SK-N-SH treated with all-trans-retinoic acid at 6 μM for 48 hours (cell line): ENCODE measurements at regions not wholly inside any gene's neighbourhood (a gene's known extent, or its start where the extent isn't known, plus 50 kb on each side); places are given as distances from the start of the nearest gene placed in this dataset.

Experiments
- ATAC-seq: fragments of 200-7000 bp; cut with Tn5 transposase; 3 replicates; pipeline ENCODE4 v1.9.1; 2020; ENCODE audit warnings: mild to moderate bottlenecking, moderate library complexity
- ARNTL ChIP-seq: fragments of 450-650 bp; formaldehyde crosslinking; IDR thresholded peaks from 2 replicates; pipeline ENCODE4 v1.5.0; 2020; ENCODE audit warnings: low read depth, mild to moderate bottlenecking, moderate library complexity, borderline replicate concordance
- BACH2 ChIP-seq: fragments of 250-450 bp; sonication (Bioruptor Pico); IDR thresholded peaks from 2 replicates; pipeline ENCODE4 v1.9.0; 2021; ENCODE audit warnings: mild to moderate bottlenecking, borderline replicate concordance
- CREB5 ChIP-seq: fragments of 250-450 bp; sonication (Bioruptor Pico); IDR thresholded peaks from 2 replicates; pipeline ENCODE4 v1.5.1; 2020; ENCODE audit warnings: low read depth, mild to moderate bottlenecking, moderate library complexity
- CSDC2 ChIP-seq: fragments of 250-450 bp; sonication (Bioruptor Pico); IDR thresholded peaks from 2 replicates; pipeline ENCODE4 v1.5.0; 2020; ENCODE audit warnings: mild to moderate bottlenecking, moderate library complexity
- CSRNP3 ChIP-seq: fragments of 250-450 bp; sonication (Bioruptor Pico); IDR thresholded peaks from 2 replicates; pipeline ENCODE4 v1.5.1; 2021; ENCODE audit warnings: mild to moderate bottlenecking, moderate library complexity
- ESRRG ChIP-seq: fragments of 250-450 bp; sonication (Bioruptor Pico); IDR thresholded peaks from 2 replicates; pipeline ENCODE4 v1.6.1; 2021; ENCODE audit warnings: mild to moderate bottlenecking
- GLIS3 ChIP-seq: fragments of 250-450 bp; sonication (Bioruptor Pico); IDR thresholded peaks from 2 replicates; pipeline ENCODE4 v1.5.0; 2020; ENCODE audit warnings: mild to moderate bottlenecking, moderate library complexity
- ISL1 ChIP-seq: fragments of 250-450 bp; sonication (Bioruptor Pico); IDR thresholded peaks from 2 replicates; pipeline ENCODE4 v2.1.2; 2022; ENCODE audit warnings: mild to moderate bottlenecking, moderate library complexity
- OSR1 ChIP-seq: fragments of 250-450 bp; sonication (Bioruptor Pico); IDR thresholded peaks from 2 replicates; pipeline ENCODE4 v1.8.0; 2022; ENCODE audit warnings: moderate library complexity, mild to moderate bottlenecking, inconsistent platforms
- PATZ1 ChIP-seq: fragments of 250-450 bp; sonication (Bioruptor Pico); IDR thresholded peaks from 2 replicates; pipeline ENCODE4 v1.8.0; 2020; ENCODE audit warnings: mild to moderate bottlenecking, moderate library complexity, borderline replicate concordance
- POU6F1 ChIP-seq: fragments of 250-450 bp; sonication (Bioruptor Pico); IDR thresholded peaks from 2 replicates; pipeline ENCODE4 v1.8.0; 2021; ENCODE audit warnings: low read depth, mild to moderate bottlenecking, moderate library complexity, borderline replicate concordance
- PPARA ChIP-seq: fragments of 250-450 bp; sonication (Bioruptor Pico); IDR thresholded peaks from 2 replicates; pipeline ENCODE4 v1.5.0; 2020; ENCODE audit warnings: mild to moderate bottlenecking, borderline replicate concordance
- RARB ChIP-seq: fragments of 250-450 bp; sonication (Bioruptor Pico); IDR thresholded peaks from 2 replicates; pipeline ENCODE4 v1.8.0; 2021; ENCODE audit warnings: mild to moderate bottlenecking, moderate library complexity
- SNAI2 ChIP-seq: fragments of 250-450 bp; sonication (Bioruptor Pico); IDR thresholded peaks from 2 replicates; pipeline ENCODE4 v1.5.0; 2020; ENCODE audit warnings: mild to moderate bottlenecking, moderate library complexity
- TCF4 ChIP-seq: fragments of 250-450 bp; sonication (Bioruptor Pico); IDR thresholded peaks from 2 replicates; pipeline ENCODE4 v1.8.0; 2021; ENCODE audit warnings: mild to moderate bottlenecking, moderate library complexity, borderline replicate concordance
- TOX ChIP-seq: fragments of 250-450 bp; sonication (Bioruptor Pico); IDR thresholded peaks from 2 replicates; pipeline ENCODE4 v1.8.0; 2021; ENCODE audit warnings: mild to moderate bottlenecking, moderate library complexity, borderline replicate concordance
- TSHZ2 ChIP-seq: fragments of 250-450 bp; sonication (Bioruptor Pico); IDR thresholded peaks from 2 replicates; pipeline ENCODE4 v1.5.0; 2020; ENCODE audit warnings: mild to moderate bottlenecking, moderate library complexity
- ZC3H10 ChIP-seq: fragments of 250-450 bp; sonication (Bioruptor Pico); IDR thresholded peaks from 2 replicates; pipeline ENCODE4 v1.5.1; 2021; ENCODE audit warnings: mild to moderate bottlenecking, moderate library complexity
- ZFP3 ChIP-seq: fragments of 250-450 bp; sonication (Bioruptor Pico); IDR thresholded peaks from 2 replicates; pipeline ENCODE4 v1.5.0; 2020; ENCODE audit warnings: mild to moderate bottlenecking, moderate library complexity
- ZNF565 ChIP-seq: fragments of 450-650 bp; formaldehyde crosslinking; conservative IDR thresholded peaks from 2 replicates; pipeline ENCODE4 v1.5.0; 2020; ENCODE audit warnings: low read depth, mild to moderate bottlenecking, moderate library complexity
- ZNF70 ChIP-seq: fragments of 450-650 bp; formaldehyde crosslinking; IDR thresholded peaks from 2 replicates; pipeline ENCODE4 v1.5.0; 2020; ENCODE audit warnings: mild to moderate bottlenecking, moderate library complexity
- ZNF8 ChIP-seq: fragments of 450-650 bp; formaldehyde crosslinking; IDR thresholded peaks from 2 replicates; pipeline ENCODE4 v1.5.0; 2020; ENCODE audit warnings: mild to moderate bottlenecking, moderate library complexity

GRCh38 chr4:23539969-23540569 is 349.8 kb downstream of the PPARGC1A start:
- no peak for ATAC-seq
- no peak for TF ChIP-seq GLIS3 (CRISPR knock-in tag)

GRCh38 chr4:23533859-23534258 is 356.0 kb downstream of the PPARGC1A start:
- TF ChIP-seq ZNF70 (no peak), SNAI2 (CRISPR knock-in tag) (no peak), ARNTL (CRISPR knock-in tag) (no peak), PPARA (no peak), RARB (CRISPR knock-in tag) (no peak), ESRRG (CRISPR knock-in tag) (no peak), TOX (CRISPR knock-in tag) (no peak), CSRNP3 (CRISPR knock-in tag) (no peak), ISL1 (CRISPR knock-in tag) (no peak), TCF4 (no peak), BACH2 (CRISPR knock-in tag) (no peak), POU6F1 (CRISPR knock-in tag) (no peak), ZC3H10 (no peak)
- ATAC-seq, result no peak

GRCh38 chr4:23516716-23517115 is 373.1 kb downstream of the PPARGC1A start:
- no peak for ATAC-seq
- TF ChIP-seq ZNF70 (no peak), TCF4 (no peak), ZNF8 (CRISPR knock-in tag) (no peak), OSR1 (CRISPR knock-in tag) (no peak), BACH2 (CRISPR knock-in tag) (no peak), ISL1 (CRISPR knock-in tag) (no peak), ZNF565 (CRISPR knock-in tag) (no peak), TOX (CRISPR knock-in tag) (no peak), POU6F1 (CRISPR knock-in tag) (no peak), CREB5 (CRISPR knock-in tag) (no peak), CSDC2 (CRISPR knock-in tag) (no peak), ZFP3 (no peak), PPARA (no peak), ZC3H10 (no peak), SNAI2 (CRISPR knock-in tag) (no peak), PATZ1 (CRISPR knock-in tag) (no peak), TSHZ2 (CRISPR knock-in tag) (no peak)
